Hypothalamus (tissue), 51 donors: ENCODE measurements at regions not wholly inside any gene's neighbourhood (a gene's known extent, or its start where the extent isn't known, plus 50 kb on each side); places are given as distances from the start of the nearest gene placed in this dataset.

Experiments used
- DNase-seq, 51 donors: peaks; one replicate each; lab custom pipeline; 2025; lab: John Stamatoyannopoulos, UW

GRCh38 chr15:35168464-35168863 is 83.4 kb upstream of the NANOGP8 start:
- no peak for DNase-seq

GRCh38 chr15:35167675-35168074 is 82.6 kb upstream of the NANOGP8 start:
- no peak for DNase-seq

GRCh38 chr15:35166730-35167359 is 81.8 kb upstream of the NANOGP8 start:
- DNase-seq, result no peak

- no peak for DNase-seq
Measured at GRCh38 chr15:35161694-35162093, 76.6 kb upstream of the NANOGP8 start.

GRCh38 chr15:35159170-35159569 is 74.1 kb upstream of the NANOGP8 start:
- DNase-seq, result no peak

- no peak for DNase-seq
Measured at GRCh38 chr15:35151782-35152181, 66.7 kb upstream of the NANOGP8 start.

GRCh38 chr15:35151381-35151780 is 66.3 kb upstream of the NANOGP8 start:
- DNase-seq, result no peak

GRCh38 chr15:35150361-35150760 is 65.3 kb upstream of the NANOGP8 start:
- DNase-seq, result no peak

GRCh38 chr15:35145336-35145735 is 60.2 kb upstream of the NANOGP8 start:
- no peak for DNase-seq

GRCh38 chr15:35142578-35142977 is 57.5 kb upstream of the NANOGP8 start:
- DNase-seq, result no peak

GRCh38 chr15:35141743-35142471 is 56.8 kb upstream of the NANOGP8 start:
- DNase-seq, result no peak

- DNase-seq, result no peak
Measured at GRCh38 chr15:35139822-35140221, 54.7 kb upstream of the NANOGP8 start.

GRCh38 chr15:35137190-35137574 is 52.1 kb upstream of the NANOGP8 start:
- DNase-seq, result no peak

GRCh38 chr15:35136321-35137189 is 51.5 kb upstream of the NANOGP8 start:
- no peak for DNase-seq
